HK-2 (cell line): ENCODE measurements at regions not wholly inside any gene's neighbourhood (a gene's known extent, or its start where the extent isn't known, plus 50 kb on each side); places are given as distances from the start of the nearest gene placed in this dataset.
"Not testable (repeated sequence)": the region's sequence is repeated elsewhere in the genome, so short reads cannot be mapped to it uniquely, and the experiment has no call there.

Experiments
- DNase-seq: peaks from one replicate; pipeline ENCODE4 v3.0.0-alpha.2; 2018; ENCODE audit not compliant: unreplicated experiment

- DNase-seq = no peak
Measured at GRCh38 chr13:40039061-40039460, 383.6 kb downstream of the COG6 start.

- no peak for DNase-seq
Measured at GRCh38 chr13:40042991-40043390, 387.5 kb downstream of the COG6 start.

- no peak for DNase-seq
Measured at GRCh38 chr13:40043764-40044163, 388.3 kb downstream of the COG6 start.

- no peak for DNase-seq
Measured at GRCh38 chr13:40047322-40047771, 391.9 kb downstream of the COG6 start.

- DNase-seq = no peak
Measured at GRCh38 chr13:40048551-40048950, 393.1 kb downstream of the COG6 start.

- DNase-seq = no peak
Measured at GRCh38 chr13:40052954-40053353, 397.5 kb downstream of the COG6 start.

GRCh38 chr13:40053401-40053800 lies 397.9 kb downstream of the COG6 start:
- DNase-seq = no peak

GRCh38 chr13:40054422-40054821 lies 399.0 kb downstream of the COG6 start:
- DNase-seq = not testable (repeated sequence)

GRCh38 chr13:40056898-40057619 lies 401.6 kb downstream of the COG6 start:
- no peak for DNase-seq

GRCh38 chr13:40058757-40059236 lies 403.3 kb downstream of the COG6 start:
- no peak for DNase-seq

GRCh38 chr13:40059540-40060232 lies 404.2 kb downstream of the COG6 start:
- DNase-seq = no peak

- no peak for DNase-seq
Measured at GRCh38 chr13:40060296-40061007, 405.0 kb downstream of the COG6 start.

GRCh38 chr13:40061466-40062450 lies 406.3 kb downstream of the COG6 start:
- DNase-seq = no peak

- no peak for DNase-seq
Measured at GRCh38 chr13:40063278-40063698, 407.8 kb downstream of the COG6 start.

GRCh38 chr13:40063703-40064102 lies 408.2 kb downstream of the COG6 start:
- DNase-seq = no peak

GRCh38 chr13:40064154-40065097 lies 409.0 kb downstream of the COG6 start:
- DNase-seq = no peak

- DNase-seq = peak; percentile 18
Measured at GRCh38 chr13:40069173-40070044, 413.9 kb downstream of the COG6 start.

GRCh38 chr13:40070357-40070756 lies 414.9 kb downstream of the COG6 start:
- DNase-seq = no peak

GRCh38 chr13:40072663-40073120 lies 417.2 kb downstream of the COG6 start:
- DNase-seq = no peak
